Erythroblast (primary cell): ENCODE measurements at regions not wholly inside any gene's neighbourhood (a gene's known extent, or its start where the extent isn't known, plus 50 kb on each side); places are given as distances from the start of the nearest gene placed in this dataset.
A peak's percentile ranks its signal among the peaks of the same experiment; 100 is the strongest.

ENCODE experiments used
- DNase-seq, 2 experiments: peaks; one replicate each; lab custom pipeline; 2025; lab: John Stamatoyannopoulos, UW
- GATA1 ChIP-seq: IDR thresholded peaks from 2 replicates; pipeline ENCODE4 v1.6.1; 2011; ENCODE audit warnings: low read depth, mild to moderate bottlenecking, control low read depth, low read length, moderate library complexity
- POLR2A ChIP-seq: IDR thresholded peaks from 2 replicates; pipeline ENCODE4 v1.6.1; 2011; ENCODE audit warnings: mild to moderate bottlenecking, low read length

DNA sequence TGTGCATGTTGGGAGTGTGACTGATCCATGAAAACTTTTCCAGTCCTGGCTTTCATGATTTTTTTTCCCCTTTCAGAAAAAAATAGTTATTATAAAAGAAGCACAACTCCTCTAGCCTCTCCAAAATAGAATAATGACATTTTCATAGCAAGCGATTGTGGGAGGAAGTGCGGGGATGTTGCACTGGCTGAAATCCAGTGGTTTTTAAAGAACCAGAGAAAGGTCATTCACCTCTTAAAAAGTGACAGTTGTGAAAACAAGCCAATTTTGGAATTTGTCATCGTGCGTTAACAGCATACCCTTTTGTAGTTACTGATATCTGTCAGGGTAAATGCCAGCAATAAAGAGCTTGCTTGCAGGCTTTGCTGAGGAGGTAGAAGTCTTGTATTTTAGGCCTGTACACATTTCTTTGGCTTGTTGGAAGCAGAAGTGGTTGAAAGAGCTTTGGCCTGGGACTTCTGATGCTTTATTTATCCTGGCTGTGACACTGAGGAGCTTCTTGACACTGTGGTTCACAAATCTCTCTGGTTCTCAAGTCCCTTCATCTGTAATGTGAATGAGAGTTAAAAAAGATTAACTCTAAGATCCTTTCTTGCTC is 545.9 kb downstream of the REEP3 start:
- DNase-seq, result no peak
- TF ChIP-seq POLR2A (no peak), GATA1 (no peak)

DNA sequence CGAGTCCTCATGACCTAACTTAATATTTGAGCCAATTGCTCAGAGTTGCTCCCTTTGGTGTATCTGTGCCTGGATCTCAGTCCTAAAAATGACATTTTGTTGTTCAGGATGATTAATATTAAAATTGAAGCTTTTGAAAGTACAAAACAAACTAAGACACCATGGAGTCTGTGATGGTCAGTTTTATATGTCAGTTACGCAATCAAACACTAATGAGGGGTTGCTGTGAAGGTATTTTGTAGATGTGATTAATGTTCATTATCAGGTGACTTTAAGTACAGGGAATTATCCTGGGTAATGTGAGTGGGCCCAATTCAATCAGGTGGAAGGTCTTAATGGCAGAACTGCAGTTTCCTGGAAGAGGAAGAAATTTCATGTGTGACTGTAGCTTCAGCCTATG is 546.7 kb downstream of the REEP3 start:
- TF ChIP-seq GATA1 (no peak), POLR2A (no peak)
- DNase-seq, result no peak

DNA sequence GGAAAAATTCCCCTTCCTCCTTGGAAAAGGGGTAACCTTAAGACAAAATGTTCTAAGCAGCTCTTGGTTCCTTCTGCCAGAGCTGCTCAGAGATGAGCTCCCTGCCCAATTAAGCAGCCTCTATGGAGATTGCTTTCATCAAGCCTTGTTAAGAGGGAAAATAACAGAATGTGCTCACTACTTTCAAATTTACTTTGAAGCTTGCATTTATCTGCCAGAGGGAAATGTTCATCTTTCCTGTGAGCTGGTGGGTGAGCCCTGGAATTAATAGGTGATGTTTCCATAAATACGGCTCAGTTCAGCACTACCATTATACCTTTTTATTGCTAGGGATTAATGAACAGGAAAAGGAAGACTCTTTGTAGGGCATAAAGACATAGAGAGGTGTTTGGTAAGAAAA is 549.0 kb downstream of the REEP3 start:
- DNase-seq, result no peak
- TF ChIP-seq GATA1 (no peak), POLR2A (no peak)

DNA sequence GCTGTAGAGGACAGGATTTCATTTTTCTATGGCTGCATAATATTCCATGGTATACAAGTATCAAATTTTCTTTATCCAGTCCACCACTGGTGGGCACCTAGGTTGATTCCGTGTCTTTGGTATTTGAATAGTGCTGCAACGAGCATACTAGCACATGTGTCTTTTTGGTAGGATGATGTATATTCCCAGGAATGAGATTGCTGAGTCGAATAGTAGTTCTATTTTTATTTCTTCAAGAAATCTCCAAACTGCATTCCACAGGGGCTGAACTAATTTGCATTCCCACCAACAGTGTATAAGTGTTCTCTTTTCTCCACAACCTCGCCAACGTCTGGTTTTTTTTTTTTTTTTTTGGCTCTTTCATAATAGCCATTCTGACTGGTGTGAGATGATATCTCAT is 550.0 kb downstream of the REEP3 start:
- TF ChIP-seq POLR2A, result no peak
- DNase-seq, result no peak

DNA sequence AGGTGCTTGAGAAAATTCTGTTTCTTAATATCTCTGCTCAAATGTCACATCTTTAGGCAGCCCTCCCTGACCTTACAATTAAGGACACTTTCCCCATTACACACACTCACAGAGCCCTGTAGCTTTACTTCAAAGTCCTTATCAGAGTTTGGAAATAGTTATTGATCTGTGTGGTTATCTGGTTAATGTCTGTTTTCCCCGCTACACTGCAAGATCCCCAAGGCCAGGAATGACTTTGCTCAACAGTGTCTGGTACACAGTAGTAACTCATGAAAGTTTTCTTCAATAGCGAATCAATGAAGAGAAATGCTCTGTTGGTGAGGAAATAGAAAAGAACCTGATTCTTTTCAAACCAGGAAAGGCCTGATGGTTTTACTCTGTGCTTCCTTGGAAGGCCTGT is 554.4 kb downstream of the REEP3 start:
- TF ChIP-seq GATA1 (no peak), POLR2A (no peak)
- DNase-seq, result no peak

DNA sequence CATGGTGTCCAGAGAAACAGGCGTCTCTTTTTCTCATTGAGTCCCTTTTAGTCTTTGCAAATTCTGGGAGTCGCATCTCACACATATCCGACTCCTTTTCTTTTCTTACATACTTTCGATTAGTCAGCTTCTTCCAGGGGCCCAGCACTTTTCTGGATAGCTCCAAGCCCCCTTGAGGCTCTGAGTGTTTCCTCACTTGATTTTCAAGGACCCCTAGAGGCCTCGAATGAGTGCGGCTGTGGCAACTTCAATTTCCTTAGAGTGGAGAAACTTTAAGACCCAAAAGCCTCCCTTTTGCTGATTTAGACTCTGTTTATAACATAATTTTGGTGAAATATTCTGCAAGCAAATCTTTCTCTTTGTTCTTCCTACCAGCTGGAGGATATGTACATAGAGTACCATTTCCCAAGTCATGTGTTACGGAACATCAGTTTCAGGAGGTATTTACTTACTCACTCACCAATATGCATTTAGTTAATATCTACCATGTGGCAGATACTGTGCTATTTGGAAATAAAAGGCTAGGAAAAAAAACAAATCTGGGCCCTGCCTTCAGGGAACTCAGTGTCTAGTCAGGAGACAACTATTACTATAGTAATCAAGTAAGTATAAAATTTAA is 555.2 kb downstream of the REEP3 start:
- DNase-seq, result no peak
- no peak for TF ChIP-seq POLR2A
- TF ChIP-seq GATA1, result no peak

DNA sequence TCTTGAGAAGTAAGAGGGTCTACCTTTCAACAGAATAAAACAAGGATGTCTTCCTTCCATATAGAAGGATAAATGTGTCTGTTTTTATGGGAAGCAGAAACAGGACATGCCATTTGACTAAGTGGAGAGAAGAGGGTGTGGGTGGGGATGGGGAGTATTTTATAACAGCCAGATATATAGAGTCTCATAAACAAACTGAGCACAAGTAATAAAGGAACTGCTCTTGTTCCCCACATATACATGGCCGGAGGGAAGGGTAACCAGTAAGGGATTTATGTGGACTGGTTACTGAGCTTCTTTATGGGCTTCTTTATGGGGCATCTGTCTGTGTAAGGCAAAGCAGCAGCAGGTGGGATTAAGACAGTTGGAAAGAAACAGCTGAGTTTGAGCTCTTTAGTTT is 558.1 kb downstream of the REEP3 start:
- TF ChIP-seq GATA1 (no peak), POLR2A (no peak)
- no peak for DNase-seq

DNA sequence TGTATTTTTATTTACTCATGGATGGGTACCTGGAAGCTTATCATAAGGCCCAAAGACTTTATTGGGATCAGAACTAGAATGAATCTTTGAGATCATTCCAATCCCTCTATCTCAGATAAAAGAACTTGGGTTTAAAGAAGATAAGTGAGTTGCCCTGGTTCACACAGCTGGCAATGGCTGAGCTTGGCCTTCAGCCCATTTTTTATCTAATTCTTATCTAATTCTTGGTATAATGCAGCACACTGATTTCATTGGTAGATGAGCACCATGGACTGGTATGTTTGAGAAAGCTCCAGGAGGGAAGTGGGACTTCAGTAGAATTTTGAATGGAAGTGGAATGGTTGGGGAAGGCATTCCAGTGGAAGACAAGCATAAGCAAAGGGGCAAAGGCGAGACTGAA is 558.9 kb downstream of the REEP3 start:
- TF ChIP-seq POLR2A (no peak), GATA1 (no peak)

DNA sequence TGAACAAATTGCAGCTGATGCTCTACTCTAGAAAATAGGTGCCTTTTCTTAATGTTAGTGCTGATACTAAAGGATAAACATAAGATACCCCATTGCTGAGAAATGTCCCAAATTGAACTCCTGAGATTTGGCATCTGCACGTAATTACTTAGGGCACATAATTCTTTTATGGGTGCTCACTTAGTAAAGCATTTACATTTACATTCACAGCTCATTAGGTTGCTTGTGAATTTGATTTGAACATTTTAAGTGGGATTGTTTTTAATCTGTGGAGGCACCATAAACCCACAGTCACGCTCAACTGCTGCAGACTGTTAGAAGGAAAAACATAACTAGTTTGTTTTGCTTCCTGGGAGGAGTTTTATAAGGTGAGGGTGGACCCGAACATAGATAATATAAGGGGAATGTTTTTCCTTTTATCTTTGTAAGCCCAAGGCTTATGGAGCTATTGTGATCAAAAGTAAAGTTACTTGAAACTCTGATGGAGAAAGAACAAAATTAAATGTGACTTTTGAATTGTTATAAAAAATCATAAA is 560.8 kb downstream of the REEP3 start:
- DNase-seq, result no peak
- TF ChIP-seq POLR2A (no peak), GATA1 (no peak)

More for the DNA sequence above, 558.9 kb downstream of the REEP3 start:
- DNase-seq, result no peak

DNA sequence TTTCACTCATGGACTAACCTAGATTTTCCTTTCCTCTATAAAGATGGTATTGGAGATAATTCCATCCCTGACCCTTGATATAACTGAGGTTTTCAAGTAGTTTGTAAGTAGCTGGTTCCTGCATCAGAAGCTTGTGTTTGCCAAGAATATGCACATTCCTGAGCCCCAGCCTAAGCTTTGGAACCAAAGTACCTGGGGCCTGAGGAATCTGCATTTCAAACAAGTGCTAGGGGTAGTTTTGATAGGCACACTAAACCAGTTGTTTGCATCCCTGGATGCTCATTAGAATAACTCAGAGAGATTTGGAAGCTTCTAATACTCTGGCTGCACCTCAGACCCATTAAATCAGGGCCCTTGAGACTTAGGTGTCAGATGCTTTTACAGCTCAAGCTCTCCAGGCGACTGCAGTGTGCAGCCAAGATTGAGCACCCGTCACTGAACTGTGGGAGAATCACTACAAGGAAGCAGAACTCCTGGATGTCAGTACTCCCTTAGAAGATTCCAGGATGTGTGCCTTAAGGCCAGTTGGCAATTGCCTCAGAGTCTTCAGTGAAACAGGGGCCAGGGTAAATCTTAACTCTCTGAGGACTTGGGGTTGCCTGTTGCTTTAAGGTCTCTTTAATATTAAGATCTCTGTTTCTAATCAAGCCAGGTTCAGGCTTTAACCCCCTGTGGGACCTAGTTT is 565.0 kb downstream of the REEP3 start:
- TF ChIP-seq POLR2A, result no peak
- TF ChIP-seq GATA1, result no peak
- DNase-seq, result no peak

DNA sequence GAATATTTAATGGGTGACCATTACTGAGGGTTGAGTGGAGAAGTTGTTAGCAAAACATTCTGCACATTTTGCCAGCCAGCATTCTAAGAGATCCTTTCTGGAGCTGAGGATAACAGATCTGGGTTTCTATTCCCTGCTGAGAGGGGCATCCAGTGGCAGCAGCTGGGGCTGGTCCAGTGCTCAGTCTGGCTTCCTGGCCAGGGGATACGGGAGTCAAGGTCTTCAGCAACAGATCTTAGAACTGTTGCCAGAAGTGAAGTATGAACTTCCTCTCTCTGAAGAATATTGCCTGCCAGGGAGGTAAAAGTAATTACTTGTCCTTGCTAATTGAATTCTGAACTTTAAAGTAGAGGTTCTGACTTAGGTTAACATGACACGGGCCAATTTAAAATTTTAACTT is 568.4 kb downstream of the REEP3 start:
- no peak for TF ChIP-seq POLR2A
- no peak for TF ChIP-seq GATA1

DNA sequence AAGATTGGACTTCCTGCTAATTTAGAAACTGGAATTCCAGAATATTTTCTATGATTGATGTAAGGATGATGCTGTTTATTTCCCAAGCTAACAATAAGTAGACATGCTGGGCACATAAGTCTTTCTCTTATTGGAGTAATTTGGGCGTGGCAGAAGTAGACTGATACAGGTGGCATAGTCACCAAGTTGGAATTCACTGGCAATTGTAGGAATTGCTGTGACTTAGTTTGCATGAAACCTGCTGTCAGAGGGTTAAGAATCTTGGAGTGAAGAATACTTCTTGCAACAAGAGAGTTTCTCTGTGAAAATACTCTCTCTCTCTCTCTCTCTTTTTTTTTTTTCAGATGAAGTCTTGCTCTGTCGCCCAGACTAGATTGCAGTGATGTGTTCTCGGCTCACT is 569.7 kb downstream of the REEP3 start:
- no peak for DNase-seq
- TF ChIP-seq POLR2A, result no peak
- no peak for TF ChIP-seq GATA1

More for the DNA sequence above, 568.4 kb downstream of the REEP3 start:
- no peak for DNase-seq

DNA sequence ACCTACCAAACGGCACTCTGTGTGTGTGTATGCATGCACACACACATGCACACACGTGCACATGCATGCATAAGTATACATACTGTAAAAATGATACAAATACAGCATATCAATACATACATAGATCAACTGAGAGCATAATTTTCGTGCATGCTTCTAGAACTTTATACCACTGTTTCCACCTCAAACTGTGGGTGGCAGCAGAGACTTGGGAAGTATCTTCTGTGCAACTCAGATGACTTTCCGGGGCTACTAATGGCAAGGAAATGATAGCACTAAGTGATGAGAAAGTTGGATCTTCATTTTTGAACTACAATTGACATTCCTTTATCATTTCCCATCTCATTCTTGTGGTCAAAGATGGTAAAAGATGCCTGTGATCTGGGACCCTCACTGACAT is 570.7 kb downstream of the REEP3 start:
- peak in 1 of 2 experiments; percentile 2 for DNase-seq
- no peak for TF ChIP-seq GATA1
- no peak for TF ChIP-seq POLR2A

DNA sequence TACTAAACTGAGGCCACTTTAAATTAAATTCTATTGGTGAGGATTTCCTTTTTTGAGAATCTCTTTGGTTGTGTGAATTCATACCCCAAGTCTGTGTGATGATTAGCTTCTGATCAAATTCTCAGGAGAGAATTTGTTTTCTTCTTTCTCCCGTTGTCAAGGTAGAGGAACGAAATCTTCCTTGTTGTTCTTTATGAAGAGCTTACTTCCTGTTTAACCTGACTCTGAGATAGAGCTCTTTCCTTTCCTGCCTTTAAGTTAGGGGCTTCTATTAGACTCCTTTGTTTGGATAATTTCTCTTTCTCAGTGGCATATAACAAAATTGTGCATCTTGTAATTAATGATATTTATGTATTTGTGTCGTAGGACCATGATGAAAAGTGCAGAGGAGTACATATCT is 572.1 kb downstream of the REEP3 start:
- no peak for DNase-seq
- no peak for TF ChIP-seq GATA1
- TF ChIP-seq POLR2A, result no peak

DNA sequence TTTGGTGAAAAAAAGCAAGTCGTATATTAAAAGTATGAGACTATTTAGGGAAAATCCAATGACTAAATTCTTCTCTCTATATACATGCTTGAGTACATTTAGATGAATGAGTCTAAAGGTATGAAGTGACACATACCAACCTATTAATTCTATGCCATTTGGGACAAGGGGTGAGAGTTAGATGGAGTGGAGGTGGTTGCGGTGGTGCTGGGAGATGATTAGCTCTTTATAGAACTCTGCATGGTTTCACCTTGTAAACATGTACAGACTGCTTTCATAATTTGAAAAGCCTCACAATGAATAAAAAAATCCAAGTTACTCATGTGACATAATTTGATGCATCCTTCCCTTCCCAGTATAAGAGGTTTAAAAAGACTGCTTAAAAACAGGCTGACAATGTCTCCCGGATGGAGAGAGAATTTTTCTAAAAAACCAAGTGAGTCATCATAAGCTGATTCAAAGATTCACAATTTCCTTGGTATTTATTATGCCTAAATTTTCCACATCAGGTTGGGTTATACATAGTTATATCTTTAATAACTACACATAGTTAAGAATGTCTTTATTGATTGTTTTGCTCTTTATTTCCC is 572.8 kb downstream of the REEP3 start:
- TF ChIP-seq POLR2A, result no peak
- TF ChIP-seq GATA1, result no peak
- DNase-seq, result no peak
